ENCODE measurements at regions not wholly inside any gene's neighbourhood (a gene's known extent, or its start where the extent isn't known, plus 50 kb on each side); places are given as distances from the start of the nearest gene placed in this dataset.
"Not testable (repeated sequence)": the region's sequence is repeated elsewhere in the genome, so short reads cannot be mapped to it uniquely, and the experiment has no call there.

- no peak for DNase-seq
Observed at GRCh38 chr5:126002222-126002897, 420.8 kb upstream of the GRAMD2B start.

GRCh38 chr5:126003309-126003708, 419.9 kb upstream of the GRAMD2B start:
- no peak for DNase-seq

GRCh38 chr5:126004636-126005035, 418.6 kb upstream of the GRAMD2B start:
- DNase-seq: no peak

- no peak for DNase-seq
Observed at GRCh38 chr5:126007841-126008240, 415.4 kb upstream of the GRAMD2B start.

GRCh38 chr5:126009566-126009965, 413.6 kb upstream of the GRAMD2B start:
- DNase-seq: no peak

GRCh38 chr5:126011526-126011925, 411.7 kb upstream of the GRAMD2B start:
- DNase-seq: not testable (repeated sequence)

- no peak for DNase-seq
Observed at GRCh38 chr5:126014676-126015075, 408.5 kb upstream of the GRAMD2B start.

- no peak for DNase-seq
Observed at GRCh38 chr5:126015235-126016181, 407.7 kb upstream of the GRAMD2B start.

- DNase-seq: no peak
Observed at GRCh38 chr5:126016256-126016655, 407.0 kb upstream of the GRAMD2B start.

GRCh38 chr5:126017096-126017495, 406.1 kb upstream of the GRAMD2B start:
- DNase-seq: no peak

- DNase-seq: no peak
Observed at GRCh38 chr5:126020770-126021169, 402.4 kb upstream of the GRAMD2B start.

- DNase-seq: no peak
Observed at GRCh38 chr5:126023994-126024441, 399.2 kb upstream of the GRAMD2B start.

- DNase-seq: no peak
Observed at GRCh38 chr5:126027149-126027548, 396.1 kb upstream of the GRAMD2B start.

GRCh38 chr5:126027652-126028051, 395.6 kb upstream of the GRAMD2B start:
- DNase-seq: no peak

GRCh38 chr5:126028336-126028735, 394.9 kb upstream of the GRAMD2B start:
- DNase-seq: no peak

GRCh38 chr5:126029282-126029681, 393.9 kb upstream of the GRAMD2B start:
- DNase-seq: not testable (repeated sequence)

- DNase-seq: no peak
Observed at GRCh38 chr5:126030698-126031097, 392.5 kb upstream of the GRAMD2B start.

- DNase-seq: no peak
Observed at GRCh38 chr5:126031989-126032716, 391.1 kb upstream of the GRAMD2B start.

- DNase-seq: no peak
Observed at GRCh38 chr5:126043688-126044087, 379.5 kb upstream of the GRAMD2B start.

GRCh38 chr5:126044111-126044668, 379.0 kb upstream of the GRAMD2B start:
- no peak for DNase-seq

GRCh38 chr5:126044931-126045565, 378.2 kb upstream of the GRAMD2B start:
- DNase-seq: no peak

GRCh38 chr5:126046318-126046717, 376.9 kb upstream of the GRAMD2B start:
- DNase-seq: no peak

Measured in SW 1271 (cell line).